GM19468 (cell line): ENCODE measurements at regions not wholly inside any gene's neighbourhood (a gene's known extent, or its start where the extent isn't known, plus 50 kb on each side); places are given as distances from the start of the nearest gene placed in this dataset.

Experiments
- ATAC-seq: cut with Tn5 transposase; IDR thresholded peaks from one replicate; pipeline ENCODE4 v1.9.1; 2021; ENCODE audit warnings: mild to moderate bottlenecking, moderate library complexity, moderate number of reproducible peaks; ENCODE audit not compliant: unreplicated experiment; ENCODE audit errors: extremely low read depth

DNA sequence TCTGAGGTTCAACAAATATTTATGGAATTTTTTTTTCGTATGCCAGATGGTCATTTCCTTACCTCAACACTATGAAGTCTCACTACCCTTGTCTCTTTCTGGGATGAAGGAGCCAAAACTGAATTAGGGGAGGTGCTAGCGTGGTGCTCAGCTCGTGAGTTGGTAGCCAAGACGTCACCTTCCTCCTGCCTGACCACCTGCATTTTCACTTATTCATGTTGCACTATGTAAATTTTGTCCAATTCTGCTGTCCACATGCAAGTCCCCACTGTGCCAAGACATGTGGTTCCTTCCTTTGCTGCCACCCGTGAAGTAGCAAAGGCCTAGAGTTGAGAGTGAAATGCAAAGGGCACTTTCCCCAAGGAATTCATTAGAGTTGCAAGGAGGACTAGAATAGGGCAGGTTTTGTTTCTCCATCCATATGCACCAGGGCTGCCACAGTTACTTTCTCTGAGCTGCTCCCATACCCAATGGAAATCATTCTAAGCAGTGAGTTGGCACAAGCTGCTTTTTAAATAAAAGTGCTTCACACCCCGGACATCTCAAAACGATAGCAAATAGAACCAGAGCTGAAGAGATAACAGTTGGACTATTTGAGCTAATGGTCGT, 591.3 kb upstream of the NOX3 start:
- ATAC-seq: no peak

DNA sequence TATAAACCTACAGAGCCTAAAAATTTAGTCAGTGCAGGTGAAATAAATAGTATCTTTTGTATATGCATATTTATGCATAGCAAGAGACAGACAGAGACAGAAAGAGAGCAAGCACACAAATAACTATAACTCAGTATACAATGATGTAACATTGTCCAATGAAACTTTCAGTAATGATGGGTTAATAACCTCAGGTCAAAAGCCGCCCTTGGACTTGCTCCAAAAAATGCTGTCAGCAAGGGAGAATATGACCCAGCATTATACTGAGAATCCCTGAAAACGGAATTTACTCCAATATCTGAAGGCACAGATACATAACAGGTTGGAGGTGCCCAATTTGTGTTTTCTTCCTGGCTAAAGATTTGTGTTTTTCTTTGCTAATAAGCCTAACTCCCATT, 590.6 kb upstream of the NOX3 start:
- ATAC-seq: no peak

DNA sequence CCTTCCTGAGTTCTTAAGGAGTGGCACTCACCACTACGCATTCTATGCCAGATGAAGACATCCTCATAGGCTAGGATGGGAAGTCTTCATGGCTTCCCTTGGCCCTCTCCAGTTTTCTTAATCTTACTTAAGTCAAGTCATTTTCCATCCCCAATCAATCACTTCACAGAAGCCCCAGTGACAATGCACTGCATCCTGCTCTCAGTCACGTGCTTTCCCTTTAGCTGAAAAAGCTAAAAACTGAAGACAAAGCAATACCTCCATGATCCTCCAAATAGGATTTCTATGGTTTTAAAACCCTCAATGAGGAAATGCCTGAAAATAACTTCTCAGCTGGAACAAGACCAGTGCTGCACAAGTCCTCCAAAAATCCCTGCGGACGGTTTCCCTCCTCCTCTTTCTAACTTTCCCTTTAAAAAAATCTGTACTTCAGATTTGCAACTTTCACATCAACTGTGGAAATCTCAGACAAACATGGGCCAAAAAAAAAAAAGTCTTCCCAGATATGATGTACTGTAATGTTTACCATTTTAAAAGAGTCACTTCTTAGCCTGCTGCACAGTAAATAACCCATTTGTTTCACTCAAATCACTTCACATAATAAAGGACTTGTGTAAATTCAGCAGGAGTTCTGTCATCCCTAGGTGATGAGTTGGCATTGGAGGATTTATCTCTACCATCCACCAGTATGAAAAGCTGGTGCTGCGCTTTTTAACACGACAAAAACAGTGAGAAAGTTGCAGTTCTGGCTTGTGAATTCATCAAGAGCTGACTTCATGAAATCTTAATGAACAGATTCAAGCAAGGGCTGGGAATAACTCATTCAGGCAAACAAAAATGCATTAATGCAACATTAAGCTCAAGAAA, 590.0 kb upstream of the NOX3 start:
- no peak for ATAC-seq

DNA sequence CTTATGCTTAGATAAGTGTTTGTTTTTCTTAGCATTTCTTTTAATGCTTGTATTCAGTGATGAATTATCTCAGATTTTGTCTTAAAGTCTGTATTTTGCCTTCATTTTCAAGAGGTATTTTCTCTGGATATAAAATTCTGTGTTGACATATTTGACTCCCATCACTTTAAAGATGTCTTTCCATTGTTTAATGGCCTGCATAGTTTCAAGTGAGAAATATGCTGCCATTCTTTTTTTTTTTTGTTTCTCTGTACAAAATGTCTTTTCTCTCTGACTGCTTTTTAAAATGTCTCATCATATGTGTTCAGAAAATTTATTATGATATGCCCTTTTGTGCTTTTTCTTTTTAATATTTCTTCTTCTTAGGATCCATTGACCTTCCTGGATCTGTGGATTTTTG, 578.0 kb upstream of the NOX3 start:
- no peak for ATAC-seq

DNA sequence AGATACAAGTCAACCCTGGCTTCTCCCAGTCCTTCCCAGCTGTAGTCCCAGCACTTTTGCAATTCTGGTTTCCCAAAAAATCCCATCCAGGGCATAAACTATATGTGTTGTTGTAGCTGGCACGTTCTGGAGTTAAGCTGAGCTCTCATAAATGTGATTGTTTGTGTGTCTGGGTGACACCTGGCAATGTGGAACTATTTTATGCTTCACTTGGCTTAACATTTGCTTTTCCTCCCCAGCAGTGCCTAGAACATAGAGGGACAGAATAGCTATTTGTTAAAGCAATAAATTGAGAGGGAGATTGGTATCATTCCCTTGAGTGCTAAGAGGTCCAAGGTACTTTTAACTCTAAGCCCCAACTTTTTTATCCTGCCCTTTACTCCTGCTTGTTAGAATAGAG, 575.9 kb upstream of the NOX3 start:
- ATAC-seq: no peak

GRCh38 chr6:156030053-156030452, 574.4 kb upstream of the NOX3 start:
- no peak for ATAC-seq

DNA sequence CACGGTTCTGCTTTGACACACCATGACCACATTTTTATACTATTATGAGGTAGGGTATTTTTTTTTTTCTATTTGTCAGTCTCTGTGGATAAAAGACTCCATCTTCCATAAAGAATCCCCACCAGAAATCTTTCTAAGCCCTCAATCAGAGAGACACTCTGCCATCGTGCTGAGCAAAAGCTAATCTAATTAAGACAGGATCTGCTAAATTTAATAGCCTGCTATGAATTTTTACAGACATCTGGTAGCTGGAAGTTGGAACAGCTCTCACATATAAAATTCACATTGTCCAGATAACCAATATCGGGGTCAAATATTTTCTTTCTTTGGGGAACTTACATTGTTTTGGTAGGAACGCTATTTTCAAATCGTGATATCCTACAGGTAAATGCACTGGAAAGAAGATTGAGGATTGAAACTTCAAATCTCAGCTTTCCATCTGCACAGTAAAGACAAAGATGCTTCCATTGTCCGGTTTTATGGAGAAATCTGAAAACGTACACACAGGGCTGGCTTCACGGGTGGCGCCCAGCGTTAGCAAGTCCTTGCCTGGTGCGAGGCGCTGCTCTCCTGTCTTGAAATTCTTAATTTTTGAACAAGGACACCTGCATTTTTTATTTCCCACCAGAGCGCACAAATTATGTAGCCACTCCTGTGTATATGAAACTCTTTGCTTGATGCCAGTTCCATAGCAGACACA, 573.8 kb upstream of the NOX3 start:
- no peak for ATAC-seq

GRCh38 chr6:156028335-156029131, 572.9 kb upstream of the NOX3 start:
- ATAC-seq: no peak

- no peak for ATAC-seq
Measured at GRCh38 chr6:156027248-156027626, 571.6 kb upstream of the NOX3 start.

GRCh38 chr6:156026486-156027247, 571.0 kb upstream of the NOX3 start:
- no peak for ATAC-seq

DNA sequence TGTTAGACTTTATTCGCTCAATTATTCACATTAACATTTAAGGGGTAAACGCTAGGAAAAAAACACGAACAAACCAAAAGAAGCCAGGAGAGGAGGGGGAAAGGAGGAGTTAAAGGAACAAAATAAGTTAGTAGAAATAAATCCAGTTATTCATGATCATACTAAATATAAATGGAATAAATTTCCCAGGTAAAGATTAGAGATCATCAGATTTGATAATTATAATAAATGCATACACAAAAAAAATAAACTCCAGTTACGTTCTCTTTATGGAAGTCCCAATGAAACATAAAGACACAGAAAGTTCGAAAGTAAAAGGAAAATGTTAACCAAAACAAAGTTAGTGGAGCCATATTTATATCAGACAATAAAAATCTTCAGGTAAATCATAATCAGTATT, 568.7 kb upstream of the NOX3 start:
- no peak for ATAC-seq

DNA sequence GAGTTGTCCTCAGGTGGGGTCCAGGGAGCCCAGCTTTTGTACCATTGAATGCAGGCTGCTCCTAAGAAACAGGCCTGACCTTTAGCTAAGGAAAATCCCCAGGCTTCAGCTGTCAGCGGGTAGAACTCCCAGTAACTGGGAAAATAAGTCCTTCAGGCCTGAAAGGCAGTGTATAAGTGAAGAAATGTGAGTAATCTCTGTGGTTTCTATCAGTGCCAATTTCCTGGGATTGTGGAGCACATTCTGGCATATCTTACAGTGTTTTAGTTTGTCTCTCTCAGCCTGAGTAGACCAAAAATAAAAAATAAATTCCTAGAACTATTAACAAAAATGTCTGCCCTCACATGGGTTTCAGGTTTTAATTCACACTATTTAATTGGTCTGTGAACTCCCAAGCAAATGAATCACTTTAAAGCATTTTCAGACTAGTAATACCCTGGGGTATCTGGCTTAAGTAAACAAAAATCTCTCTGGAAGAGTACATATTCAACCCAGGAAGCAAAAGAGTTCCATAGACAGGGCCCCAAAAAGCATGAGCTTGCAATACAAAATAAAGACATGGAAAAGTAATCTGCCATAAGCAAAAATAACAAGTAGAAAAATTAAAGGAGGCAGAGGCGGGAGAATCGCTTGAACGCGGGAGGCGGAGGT, 566.2 kb upstream of the NOX3 start:
- ATAC-seq: no peak

DNA sequence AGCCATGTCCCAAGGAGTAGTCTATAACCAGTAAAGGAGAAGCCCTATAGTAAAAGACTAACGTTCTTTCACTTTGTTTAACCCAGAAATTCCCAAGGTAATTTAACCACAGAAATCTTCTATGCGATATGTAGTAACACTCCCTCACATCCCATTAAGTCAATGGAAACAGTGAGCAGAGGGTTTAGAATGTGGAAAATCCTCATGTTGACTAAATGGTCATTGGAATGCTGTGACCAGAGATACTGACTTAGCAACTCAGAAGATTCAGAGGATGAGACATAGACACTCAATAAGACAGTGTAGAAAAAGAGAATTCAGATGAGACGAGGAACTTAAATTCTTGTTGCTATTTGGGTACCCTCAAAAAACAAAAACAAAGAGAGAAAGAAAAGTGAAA, 562.2 kb upstream of the NOX3 start:
- no peak for ATAC-seq

DNA sequence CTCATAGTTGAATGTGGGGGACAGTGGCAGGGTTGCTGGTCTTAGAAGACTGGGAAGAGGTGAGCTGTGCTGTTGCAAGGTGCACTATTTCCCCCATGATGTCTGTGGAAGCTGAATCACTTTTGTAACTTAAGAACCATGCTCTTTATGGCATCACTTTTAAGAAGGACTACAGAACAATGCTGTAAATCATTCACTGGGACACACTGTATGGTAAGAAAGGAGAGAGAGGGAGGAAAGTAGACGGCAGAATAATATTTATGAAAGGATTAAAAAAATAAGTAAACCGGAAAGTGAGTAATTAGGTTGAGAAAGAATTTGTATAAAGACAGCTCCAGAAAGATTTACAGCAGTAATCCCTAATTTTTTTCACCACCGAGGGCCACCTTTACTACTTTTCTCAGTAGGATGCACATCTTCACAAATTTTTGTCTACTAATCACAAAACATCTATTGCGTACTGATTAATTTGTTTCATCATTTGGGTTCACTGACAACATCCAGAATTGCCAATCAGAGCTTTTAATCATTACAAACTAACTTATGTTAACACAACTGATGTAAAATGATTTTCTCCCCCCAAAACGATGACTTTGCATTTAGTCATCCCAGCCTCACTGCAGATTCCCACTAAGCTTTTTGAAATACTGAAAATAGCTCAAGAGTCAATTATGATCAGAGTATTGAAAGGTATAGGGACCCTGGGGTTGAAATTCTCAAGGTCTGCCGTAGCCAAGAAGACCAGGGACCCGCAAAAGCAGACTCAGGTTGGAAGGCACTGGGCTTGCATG, 560.7 kb upstream of the NOX3 start:
- no peak for ATAC-seq

DNA sequence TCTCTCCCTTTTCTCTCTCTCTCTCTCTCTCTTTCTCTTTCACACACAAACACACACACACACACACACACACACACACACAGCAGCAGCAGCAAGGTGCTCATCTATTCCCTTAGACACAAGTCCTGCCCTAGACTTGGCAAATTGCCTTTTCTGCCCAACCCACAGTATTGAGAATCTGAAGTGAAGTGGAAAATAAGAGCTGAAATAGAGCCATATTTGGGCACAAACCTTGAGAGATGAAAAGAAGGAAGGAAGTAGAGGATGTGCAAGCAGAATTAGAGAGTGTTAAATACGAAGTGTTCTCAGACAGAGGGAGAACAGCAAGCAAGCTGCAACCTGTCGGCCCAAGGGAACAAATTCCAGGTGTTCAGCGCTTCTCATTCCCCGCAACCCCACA, 557.5 kb upstream of the NOX3 start:
- ATAC-seq: no peak

DNA sequence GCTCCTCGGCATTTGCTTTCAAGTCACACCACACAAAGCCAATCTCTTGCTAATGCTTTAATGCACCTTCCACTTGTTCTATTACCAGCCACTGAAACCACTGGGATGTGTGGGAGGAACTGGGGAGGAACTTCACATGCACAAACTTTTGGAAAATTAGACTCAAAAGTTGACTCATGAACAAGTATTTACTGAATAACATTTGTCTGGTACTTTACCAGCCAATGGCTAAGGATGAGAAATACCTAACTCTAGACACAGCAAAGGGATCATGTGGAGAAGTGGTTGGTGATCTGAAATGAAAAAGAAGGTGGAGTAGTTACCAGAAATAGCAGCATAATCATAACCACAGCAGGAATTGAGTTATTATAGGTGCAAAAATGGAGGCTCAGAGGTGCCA, 554.0 kb upstream of the NOX3 start:
- no peak for ATAC-seq

- ATAC-seq: no peak
Measured at GRCh38 chr6:156004796-156005195, 549.2 kb upstream of the NOX3 start.

GRCh38 chr6:155996151-155996550, 540.5 kb upstream of the NOX3 start:
- ATAC-seq: no peak

- ATAC-seq: no peak
Measured at GRCh38 chr6:155995281-155995680, 539.6 kb upstream of the NOX3 start.
